CD4-positive, alpha-beta T cell treated with Interleukin-10 for 1 hour (primary cell): ENCODE measurements at regions not wholly inside any gene's neighbourhood (a gene's known extent, or its start where the extent isn't known, plus 50 kb on each side); places are given as distances from the start of the nearest gene placed in this dataset.

Source experiments
- DNase-seq: peaks from one replicate; pipeline ENCODE4 v3.0.0-alpha.2; 2020

DNA sequence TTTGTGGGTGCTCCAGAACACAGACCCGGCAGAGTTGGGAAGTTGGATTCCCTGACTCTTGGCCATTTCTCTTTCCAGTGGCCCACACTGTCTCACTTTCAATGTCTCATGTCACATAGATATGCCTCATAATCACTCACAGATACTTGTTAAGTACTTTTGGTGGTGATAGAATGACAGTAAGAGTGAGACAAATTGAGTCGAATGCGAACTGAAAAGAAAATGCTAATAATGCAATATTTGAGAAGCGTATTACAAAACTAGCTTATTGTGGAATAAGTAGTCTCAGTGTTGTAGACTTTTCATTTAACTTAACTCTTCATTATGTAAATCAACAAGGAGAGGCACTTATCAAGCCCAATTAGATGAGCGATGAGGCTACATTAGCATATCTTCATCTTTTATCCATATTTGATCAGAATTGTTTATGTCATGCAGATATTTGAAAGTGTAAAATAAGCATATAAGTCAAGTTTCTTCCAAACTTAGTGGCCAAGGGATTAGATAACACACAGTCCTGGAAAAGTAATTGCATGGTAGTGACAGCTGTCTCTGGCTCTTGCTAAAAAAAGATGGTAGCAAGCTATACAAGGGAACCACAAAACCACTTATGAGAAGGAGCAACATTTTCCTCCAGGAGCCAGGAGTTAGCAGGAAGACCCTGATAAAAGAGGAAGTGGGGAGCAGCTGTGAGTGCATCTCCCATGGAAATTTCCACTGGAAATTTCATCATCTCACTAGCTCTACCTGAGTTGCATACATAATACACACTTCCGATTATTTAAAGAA, 243.6 kb downstream of the ARRDC4 start:
- no peak for DNase-seq

GRCh38 chr15:98207928-98208327, 247.4 kb downstream of the ARRDC4 start:
- DNase-seq, result no peak

- DNase-seq, result no peak
Measured at GRCh38 chr15:98213346-98213979, 253.0 kb downstream of the ARRDC4 start.

DNA sequence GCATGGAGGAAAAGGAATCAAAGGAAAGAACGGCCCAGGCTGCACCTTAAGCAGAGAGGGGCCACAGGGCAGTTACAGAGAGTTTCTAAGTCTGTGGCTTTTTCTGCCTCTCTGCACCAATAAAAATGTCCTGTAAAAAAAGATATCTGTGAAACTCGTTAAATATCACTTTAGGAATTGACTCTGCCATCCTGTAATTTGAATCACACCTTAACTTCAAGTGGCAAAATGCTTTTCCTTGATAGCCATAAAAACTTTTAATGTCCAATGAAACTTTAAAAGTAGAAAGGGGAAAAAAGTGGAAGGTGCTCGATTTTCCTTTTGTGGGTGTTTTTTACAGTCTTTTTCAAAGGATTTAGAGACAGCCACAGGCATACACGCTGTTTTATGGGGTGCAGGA, 255.7 kb downstream of the ARRDC4 start:
- DNase-seq, result no peak

GRCh38 chr15:98217356-98217755, 256.9 kb downstream of the ARRDC4 start:
- no peak for DNase-seq

- no peak for DNase-seq
Measured at GRCh38 chr15:98221144-98221543, 260.6 kb downstream of the ARRDC4 start.

GRCh38 chr15:98221577-98221976, 261.1 kb downstream of the ARRDC4 start:
- DNase-seq, result no peak

- DNase-seq, result no peak
Measured at GRCh38 chr15:98226149-98226548, 265.6 kb downstream of the ARRDC4 start.

DNA sequence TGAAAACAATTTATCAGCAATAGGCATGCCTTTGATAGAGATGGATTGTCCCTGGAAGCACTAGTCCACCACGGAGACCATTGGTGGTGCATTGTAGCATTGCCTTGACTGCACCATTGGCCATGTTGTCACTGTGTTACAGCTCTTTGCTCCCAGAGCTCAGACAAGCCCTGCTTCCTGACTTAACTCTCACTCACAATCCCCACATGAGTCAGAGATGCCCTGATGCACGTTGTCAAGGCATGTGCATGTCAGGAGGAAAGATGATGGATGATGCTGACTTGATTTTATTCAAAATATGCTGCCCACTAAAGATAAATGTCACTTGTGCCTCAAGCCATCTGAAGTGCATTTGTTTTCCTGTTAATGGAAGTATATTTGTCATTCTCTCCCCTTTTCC, 266.1 kb downstream of the ARRDC4 start:
- no peak for DNase-seq

DNA sequence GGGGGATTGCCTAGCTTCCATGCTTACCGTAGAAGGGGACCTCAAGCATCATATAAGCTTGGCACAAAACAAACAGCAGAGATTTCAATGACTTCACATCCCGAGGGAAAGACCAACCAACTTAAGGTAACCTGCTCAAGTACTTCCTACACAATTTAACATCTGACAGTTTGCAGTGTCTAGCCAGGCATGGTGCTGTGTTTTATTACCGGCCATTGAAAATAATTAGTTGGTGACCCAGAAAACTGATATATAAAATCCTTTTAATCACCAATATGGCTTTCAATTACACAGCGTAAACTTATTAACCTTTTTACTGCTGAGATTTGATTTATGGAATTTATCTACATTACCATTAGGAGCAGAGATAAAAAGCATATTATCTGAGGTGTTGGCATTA, 268.3 kb downstream of the ARRDC4 start:
- no peak for DNase-seq

DNA sequence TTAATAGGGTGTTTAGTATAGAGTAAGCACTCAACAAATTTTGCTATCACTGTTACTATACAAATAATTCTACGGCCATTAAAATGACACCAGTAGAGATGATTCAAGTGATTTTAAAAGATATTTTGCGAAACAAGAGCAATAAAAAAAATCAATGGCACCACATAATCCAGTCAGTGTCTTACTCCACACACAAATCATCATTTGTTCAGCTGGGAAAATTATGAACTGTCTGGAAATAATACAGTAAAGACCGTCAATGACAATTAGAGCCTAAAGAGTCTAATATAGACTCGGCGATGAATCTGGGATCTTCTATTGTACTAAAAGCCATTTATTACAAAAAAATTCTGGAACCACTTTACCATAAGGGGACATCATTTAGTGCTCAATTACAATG, 270.5 kb downstream of the ARRDC4 start:
- DNase-seq, result no peak

DNA sequence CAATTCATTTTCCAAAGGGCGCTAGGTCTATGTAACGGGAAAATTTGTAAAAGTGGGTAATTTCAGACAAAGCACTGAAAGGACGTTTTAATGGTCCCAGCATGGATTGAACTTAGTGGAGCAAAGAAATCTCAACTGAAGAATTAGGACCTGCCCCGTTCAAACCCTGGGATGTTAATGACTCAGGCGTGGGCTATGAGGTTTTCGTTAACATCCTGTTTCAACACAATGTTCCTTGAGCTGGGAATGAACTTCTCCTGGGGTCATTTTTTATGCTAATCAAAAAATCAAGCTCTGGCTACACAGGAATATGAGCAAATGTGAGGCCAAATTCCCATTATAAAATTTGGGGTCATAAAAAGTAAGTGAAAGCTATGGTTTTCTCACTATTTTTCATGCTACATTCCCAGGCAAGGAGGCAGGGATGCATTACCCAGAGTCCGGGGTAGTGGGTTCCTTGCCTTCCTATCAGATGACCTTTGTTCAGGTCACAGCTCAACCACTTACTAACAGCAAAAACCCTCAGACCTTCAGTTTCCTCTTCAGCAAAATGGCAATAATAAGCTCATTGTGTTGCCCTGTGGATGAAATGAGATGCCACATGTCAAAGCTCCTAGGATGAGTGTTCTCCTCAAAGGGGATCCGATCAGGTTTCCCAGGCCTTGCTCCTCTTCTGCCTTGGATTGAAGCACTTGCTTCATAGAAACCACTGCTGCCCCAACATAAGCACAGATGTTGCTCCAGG, 271.4 kb downstream of the ARRDC4 start:
- no peak for DNase-seq

- no peak for DNase-seq
Measured at GRCh38 chr15:98232761-98233160, 272.3 kb downstream of the ARRDC4 start.

DNA sequence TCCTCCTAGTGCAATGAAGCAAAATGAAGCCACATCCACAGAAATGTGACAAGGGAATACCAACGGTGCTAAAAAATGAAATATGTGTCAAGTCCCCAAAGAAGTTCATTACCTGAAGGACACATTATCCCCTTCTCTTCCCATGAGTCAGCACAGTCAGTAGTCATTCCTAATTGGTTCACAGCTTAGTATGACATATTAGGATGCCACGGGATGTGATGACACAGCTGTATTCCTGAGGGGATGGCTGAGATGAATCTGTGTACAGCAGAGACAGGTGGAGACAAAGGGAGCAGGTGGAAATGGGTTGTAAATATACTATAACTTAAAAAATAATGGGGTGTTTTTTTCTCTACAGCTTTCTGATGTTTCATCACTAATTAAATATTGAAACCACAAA, 273.4 kb downstream of the ARRDC4 start:
- no peak for DNase-seq

DNA sequence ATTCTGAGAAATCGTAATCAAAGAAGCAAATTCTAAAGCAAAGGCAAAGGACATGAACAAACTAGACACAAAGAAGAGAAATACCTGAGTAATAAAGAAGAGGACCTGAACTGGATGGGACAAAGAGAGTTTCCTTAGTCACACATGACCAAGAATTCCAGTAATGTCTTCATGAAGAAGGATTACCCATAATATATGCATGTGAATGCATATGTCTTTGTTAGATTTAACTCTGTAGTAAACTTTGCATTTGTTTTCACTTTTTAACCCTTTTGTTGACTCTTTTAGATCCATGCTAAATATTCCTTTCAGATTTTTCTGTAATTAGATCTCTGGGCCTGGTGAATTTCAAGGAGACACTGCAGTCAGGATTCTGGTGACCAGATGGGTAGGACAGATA, 279.8 kb downstream of the ARRDC4 start:
- DNase-seq, result no peak

DNA sequence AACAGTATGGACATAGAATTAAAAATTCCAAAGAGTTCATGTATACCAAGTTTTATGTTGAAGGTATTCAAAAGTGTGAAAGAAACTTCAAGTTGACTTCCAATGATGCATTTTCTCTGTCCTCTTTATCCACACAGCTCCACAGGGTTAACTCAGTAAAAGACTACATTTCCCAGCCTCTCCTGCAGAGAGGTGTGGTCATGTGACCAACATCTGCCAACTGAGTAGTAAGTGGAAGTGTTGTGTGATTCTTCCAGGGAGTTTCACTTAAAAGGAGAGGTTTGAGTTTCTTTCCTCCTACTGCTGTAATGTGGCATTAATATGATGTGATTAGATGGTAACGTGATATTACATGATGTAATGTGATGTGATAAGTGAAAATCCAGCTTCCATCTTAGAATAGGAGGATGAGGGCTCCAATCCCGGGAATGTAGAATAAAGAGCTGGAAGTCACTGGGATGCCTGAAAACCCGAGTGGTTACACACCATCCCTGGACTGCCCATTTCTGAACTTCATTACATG, 280.6 kb downstream of the ARRDC4 start:
- DNase-seq, result no peak

DNA sequence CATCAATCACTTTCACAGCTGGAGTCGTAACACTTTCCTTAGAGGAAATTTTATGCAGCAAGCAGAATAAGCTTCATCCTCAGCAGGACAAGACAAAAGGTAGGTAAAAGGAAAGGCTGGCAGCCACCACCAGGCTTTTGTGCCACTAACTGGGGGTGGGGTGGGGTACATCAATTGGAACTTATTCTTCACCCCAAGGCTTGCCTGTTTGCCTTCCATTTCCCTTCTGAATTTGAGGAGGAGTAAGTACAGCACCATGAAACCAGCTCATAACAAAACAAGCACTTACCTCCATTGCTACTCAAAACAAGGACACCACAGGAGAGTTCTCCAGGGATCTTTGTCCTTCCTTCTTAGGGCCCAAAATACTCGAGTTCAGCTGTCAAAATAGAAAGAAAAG, 296.8 kb downstream of the ARRDC4 start:
- DNase-seq, result no peak

DNA sequence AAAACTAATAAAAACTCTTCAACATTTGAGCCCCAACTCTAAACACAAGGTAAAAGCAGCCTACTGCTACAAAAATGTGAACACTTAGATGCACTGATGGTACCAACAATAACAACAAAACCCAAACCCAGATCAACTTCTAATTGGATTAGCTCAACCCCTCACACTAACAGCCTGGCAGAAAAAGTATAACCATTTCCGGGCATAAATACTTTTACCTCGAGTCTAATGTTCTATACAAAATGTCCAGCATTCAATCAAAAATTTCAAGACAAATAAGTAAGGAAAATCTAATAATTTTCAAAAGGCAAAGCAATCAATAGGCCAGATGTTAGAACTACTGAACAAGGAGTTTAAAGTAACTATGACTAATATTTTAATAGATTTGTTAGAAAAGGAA, 303.3 kb downstream of the ARRDC4 start:
- DNase-seq, result no peak

DNA sequence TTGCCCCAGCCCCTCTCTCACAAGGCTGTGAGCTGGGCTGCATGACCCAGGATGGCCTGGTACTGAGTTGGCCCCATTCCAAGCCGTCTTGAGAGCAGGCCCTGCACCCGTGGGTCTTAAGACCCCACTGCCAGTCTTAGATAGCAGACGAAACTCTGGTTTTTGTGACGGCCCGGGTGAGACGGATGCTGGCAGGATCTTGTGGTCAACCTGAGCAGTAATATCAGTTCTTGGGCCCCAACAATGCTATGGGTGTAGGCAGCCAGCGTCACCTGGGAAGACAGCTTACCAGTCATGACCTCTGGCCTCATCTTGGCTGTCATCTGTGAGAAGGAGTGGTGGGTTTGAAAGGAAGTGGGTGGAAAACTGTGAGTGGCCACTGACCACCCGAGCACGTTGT, 305.8 kb downstream of the ARRDC4 start:
- DNase-seq, result no peak

GRCh38 chr15:98268163-98268562, 307.7 kb downstream of the ARRDC4 start:
- no peak for DNase-seq

GRCh38 chr15:98272625-98273024, 312.1 kb downstream of the ARRDC4 start:
- no peak for DNase-seq

DNA sequence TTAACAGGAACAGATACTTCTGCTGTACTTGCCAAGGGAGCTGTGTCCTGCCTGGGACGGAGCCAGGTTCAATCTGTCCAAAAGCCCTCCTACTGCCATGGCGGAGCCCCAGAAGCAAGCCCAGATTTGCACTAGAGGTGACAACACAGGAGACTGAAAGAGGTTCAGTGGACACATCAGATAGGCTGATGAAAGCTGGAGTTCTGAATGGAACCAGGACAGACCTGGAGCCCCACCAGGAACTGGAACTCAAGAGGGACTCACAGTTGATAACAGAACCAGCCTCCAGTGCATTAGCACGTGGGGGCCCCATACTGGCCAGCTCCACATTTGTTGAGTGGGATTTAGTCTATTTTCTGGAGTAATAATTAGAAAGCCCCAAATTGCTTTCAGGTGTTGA, 315.5 kb downstream of the ARRDC4 start:
- no peak for DNase-seq

GRCh38 chr15:98277602-98278001, 317.1 kb downstream of the ARRDC4 start:
- no peak for DNase-seq
